Endothelial cell of umbilical vein (primary cell): ENCODE measurements at regions not wholly inside any gene's neighbourhood (a gene's known extent, or its start where the extent isn't known, plus 50 kb on each side); places are given as distances from the start of the nearest gene placed in this dataset.

ENCODE experiments used
- BruUV-seq: library from RNA; stranded (reverse); fragments of 400-500 nt; replicated peaks from 2 replicates; lab custom pipeline; 2021; lab: Mats Ljungman, UMichigan
- CTCF ChIA-PET: fragments of 300-600, 350-600 bp; sonication (Branson Sonifier 250); formaldehyde crosslinking; loops from one replicate; lab custom pipeline; 2021; ENCODE audit warnings: antibody characterized with exemption, inconsistent platforms; lab: Charles Lee
- POLR2A ChIA-PET: fragments of 300-600, 350-600 bp; sonication (Branson Sonifier 250); formaldehyde crosslinking; loops from one replicate; lab custom pipeline; 2021; ENCODE audit warnings: antibody characterized with exemption, inconsistent platforms; lab: Charles Lee
- DNase-seq: peaks from one replicate; pipeline ENCODE4 v3.0.0-alpha.2; 2011; ENCODE audit warnings: low read depth, low spot score
- FAIRE-seq: peaks from 2 replicates; lab custom pipeline; 2011; peaks lifted over from hg19 to GRCh38; lab: Jason Lieb, UNC
- H2AFZ ChIP-seq: 2 replicates; pipeline ENCODE4 v1.6.0; 2012; ENCODE audit warnings: low read depth, low read length, control low read depth, inconsistent platforms
- H3K27ac ChIP-seq: 2 replicates; pipeline ENCODE4 v1.5.1; 2011; ENCODE audit warnings: low read depth, mild to moderate bottlenecking, control low read depth, low read length, moderate library complexity; ENCODE audit not compliant: insufficient read depth
- H3K27me3 ChIP-seq, 2 experiments: 2 replicates each; pipeline versions ENCODE4 v1.6.0 to v1.6.1; 2011; ENCODE audit warnings: low read length in 2 of 2, mixed read lengths in 1 of 2; ENCODE audit not compliant: control insufficient read depth in 2 of 2, insufficient read depth in 2 of 2
- H3K36me3 ChIP-seq, 2 experiments: 2 replicates in 1 of 2; 3 replicates in 1 of 2; pipeline ENCODE4 v1.5.1; 2011; ENCODE audit warnings: low read length in 2 of 2, mild to moderate bottlenecking in 1 of 2, moderate library complexity in 1 of 2; ENCODE audit not compliant: control insufficient read depth in 2 of 2, insufficient read depth in 2 of 2; ENCODE audit errors: extremely low read depth in 1 of 2
- H3K4me1 ChIP-seq: 3 replicates; pipeline ENCODE4 v1.5.1; 2011; ENCODE audit warnings: mild to moderate bottlenecking, low read length; ENCODE audit not compliant: control insufficient read depth, insufficient read depth; ENCODE audit errors: extremely low read depth
- H3K4me2 ChIP-seq: 2 replicates; pipeline ENCODE4 v1.6.1; 2011; ENCODE audit warnings: low read length, control low read depth, mixed read lengths; ENCODE audit not compliant: insufficient read depth
- H3K4me3 ChIP-seq, 3 experiments: fragments of 200-600 bp in 1 of 3; sonication (generic), shearing (Covaris generic) in 1 of 3; replicated peaks in 1 of 3; 2 replicates each; pipeline ENCODE4 v1.5.1; 2011 to 2016; ENCODE audit warnings: control low read depth in 3 of 3, low read length in 3 of 3, mild to moderate bottlenecking in 2 of 3, inconsistent platforms in 1 of 3, low read depth in 1 of 3, moderate library complexity in 1 of 3; ENCODE audit not compliant: insufficient read depth in 1 of 3
- H3K79me2 ChIP-seq: 2 replicates; pipeline ENCODE4 v1.6.0; 2012; ENCODE audit warnings: low read length, inconsistent platforms; ENCODE audit not compliant: control insufficient read depth, insufficient read depth
- H3K9ac ChIP-seq: replicated peaks from 2 replicates; pipeline ENCODE3; 2011; ENCODE audit warnings: low read length, control low read depth; ENCODE audit not compliant: insufficient read depth; ENCODE audit errors: extremely low read depth
- H3K9me1 ChIP-seq: replicated peaks from 3 replicates; pipeline ENCODE4 v1.6.0; 2011; ENCODE audit warnings: mild to moderate bottlenecking, low read length; ENCODE audit not compliant: control insufficient read depth, insufficient read depth; ENCODE audit errors: extremely low read depth
- H3K9me3 ChIP-seq: replicated peaks from 2 replicates; pipeline ENCODE4 v1.5.1; 2012; ENCODE audit warnings: low read length, inconsistent platforms; ENCODE audit not compliant: control insufficient read depth, insufficient read depth
- H4K20me1 ChIP-seq: replicated peaks from 2 replicates; pipeline ENCODE3; 2011; ENCODE audit warnings: mild to moderate bottlenecking, low read length; ENCODE audit not compliant: control insufficient read depth, insufficient read depth; ENCODE audit errors: extremely low read depth
- CTCF ChIP-seq, 2 donors: IDR thresholded peaks; 1 replicate in 1 of 2; 2 replicates in 1 of 2; pipeline ENCODE4 v1.5.1; 2011; ENCODE audit warnings: low read length in 2 of 2, mild to moderate bottlenecking in 2 of 2, moderate library complexity in 2 of 2, control low read depth in 1 of 2, inconsistent platforms in 1 of 2, low read depth in 1 of 2; ENCODE audit not compliant: insufficient read depth in 1 of 2; ENCODE audit errors: extremely low read depth in 1 of 2
- EZH2 ChIP-seq: IDR thresholded peaks from 2 replicates; pipeline ENCODE4 v1.6.1; 2012; ENCODE audit warnings: borderline replicate concordance, low read depth, mild to moderate bottlenecking, moderate library complexity, low read length, inconsistent platforms; ENCODE audit not compliant: severe bottlenecking
- FOS ChIP-seq: IDR thresholded peaks from 2 replicates; pipeline ENCODE4 v1.6.1; 2011; ENCODE audit warnings: mild to moderate bottlenecking, low read length, moderate library complexity, borderline replicate concordance; ENCODE audit not compliant: insufficient read depth
- GATA2 ChIP-seq: IDR thresholded peaks from 2 replicates; pipeline ENCODE4 v1.7.0; 2011; ENCODE audit warnings: low read depth, mild to moderate bottlenecking, moderate library complexity, mixed read lengths, low read length; ENCODE audit not compliant: insufficient read length, insufficient read depth
- JUN ChIP-seq: IDR thresholded peaks from 2 replicates; pipeline ENCODE4 v1.6.1; 2011; ENCODE audit warnings: borderline replicate concordance, low read depth; ENCODE audit not compliant: insufficient read length, insufficient read depth
- MAX ChIP-seq: IDR thresholded peaks from 2 replicates; pipeline ENCODE4 v1.6.1; 2011; ENCODE audit not compliant: insufficient read depth, insufficient read length
- MYC ChIP-seq: IDR thresholded peaks from one replicate; pipeline ENCODE4 v1.6.1; 2011; ENCODE audit warnings: mild to moderate bottlenecking, low read depth, low read length
- POLR2A ChIP-seq: IDR thresholded peaks from 2 replicates; pipeline ENCODE4 v1.6.1; 2012; ENCODE audit warnings: low read depth, mild to moderate bottlenecking, control low read depth, low read length
- POLR2AphosphoS5 ChIP-seq: IDR thresholded peaks from 2 replicates; pipeline ENCODE4 v1.6.1; 2012; ENCODE audit warnings: low read depth, mild to moderate bottlenecking, control low read depth, low read length, moderate library complexity; ENCODE audit not compliant: insufficient read depth
- dilution Hi-C: fragments of 300-500 bp; cut with MboI; formaldehyde crosslinking; loops from one replicate; pipeline ENCODE4 v1.15.0; 2019; ENCODE audit warnings: low sequenced_read_pairs; ENCODE audit not compliant: extremely low pct_ligation_motif_present
- intact Hi-C: fragments of 100-400 bp; cut with micrococcal nuclease; formaldehyde crosslinking; loops from one replicate; pipeline ENCODE4 v1.10.0; 2022

- Histone ChIP-seq H3K4me1 (peaks cover 10% of the 10 kb centered on the region), H3K27me3 (peaks cover 0 to 1% of the 10 kb centered on the region in 2 experiments), H3K9ac (no peak overlapping the region), H3K9me1 (no peaks in the 10 kb centered on the region), H4K20me1 (no peaks in the 10 kb centered on the region), H3K9me3 (no peaks in the 10 kb centered on the region), H3K4me3 (no peak overlapping the region), H3K36me3 (no peaks in the 10 kb centered on the region), H2AFZ (no peak overlapping the region), H3K79me2 (no peaks in the 10 kb centered on the region), H3K4me2 (no peak overlapping the region), H3K27ac (no peak overlapping the region)
- DNase-seq (no peak), FAIRE-seq (no peak)
- BruUV-seq: no TSS peak
- TF ChIP-seq MAX (no peak), EZH2 (no peak), CTCF (IDR thresholded peaks at IDR 0.05; ENCODE audit: extremely low read depth in 1 of 2, insufficient read depth in 1 of 2, low read depth in 1 of 2, low read length in 2 of 2) (no peak), JUN (no peak), FOS (no peak), POLR2A (no peak), POLR2AphosphoS5 (no peak), GATA2 (no peak), MYC (no peak)
- ChIA-PET POLR2A (no interaction called here), CTCF (interaction anchor here (1.1 kb wide), 1 partner anchor 13 kb away, joined by 3 read pairs; no protein-coding TSS in a partner anchor)
- intact Hi-C loops (no loop called here), dilution Hi-C loops (no loop called here)
Measured at GRCh38 chr10:43851030-43851429, 202.3 kb upstream of the ZNF32 start.
